Brain microvascular endothelial cell (primary cell): ENCODE measurements at regions not wholly inside any gene's neighbourhood (a gene's known extent, or its start where the extent isn't known, plus 50 kb on each side); places are given as distances from the start of the nearest gene placed in this dataset.

Experiments used
- DNase-seq: peaks from one replicate; pipeline ENCODE4 v3.0.0-alpha.2; 2020
- H3K27ac ChIP-seq: fragments of 250-450 bp; sonication (Bioruptor Pico); 2 replicates; pipeline ENCODE4 v1.5.1; 2020; ENCODE audit warnings: mild to moderate bottlenecking, moderate library complexity
- H3K27me3 ChIP-seq: fragments of 250-450 bp; sonication (Bioruptor Pico); replicated peaks from 2 replicates; pipeline ENCODE4 v1.5.1; 2020; ENCODE audit warnings: mild to moderate bottlenecking
- H3K36me3 ChIP-seq: fragments of 250-450 bp; sonication (Bioruptor Pico); replicated peaks from 2 replicates; pipeline ENCODE4 v1.5.1; 2020; ENCODE audit warnings: mild to moderate bottlenecking
- H3K4me3 ChIP-seq: 2 replicates; pipeline ENCODE4 v1.5.1; 2011; ENCODE audit warnings: low read depth, mild to moderate bottlenecking, control low read depth, low read length, moderate library complexity
- in situ Hi-C: cut with HindIII; loops from 2 replicates; pipeline ENCODE4 v1.10.0; 2017; ENCODE audit warnings: low sequenced_read_pairs, low pct_ligation_motif_present
- TF ChIP-seq, protein P1 (sequence below): IDR thresholded peaks from 2 replicates; pipeline ENCODE4 v1.5.1; 2011; ENCODE audit warnings: low read depth, mild to moderate bottlenecking, moderate library complexity, low read length, control low read depth, inconsistent platforms; ENCODE audit errors: missing control alignments

DNA sequence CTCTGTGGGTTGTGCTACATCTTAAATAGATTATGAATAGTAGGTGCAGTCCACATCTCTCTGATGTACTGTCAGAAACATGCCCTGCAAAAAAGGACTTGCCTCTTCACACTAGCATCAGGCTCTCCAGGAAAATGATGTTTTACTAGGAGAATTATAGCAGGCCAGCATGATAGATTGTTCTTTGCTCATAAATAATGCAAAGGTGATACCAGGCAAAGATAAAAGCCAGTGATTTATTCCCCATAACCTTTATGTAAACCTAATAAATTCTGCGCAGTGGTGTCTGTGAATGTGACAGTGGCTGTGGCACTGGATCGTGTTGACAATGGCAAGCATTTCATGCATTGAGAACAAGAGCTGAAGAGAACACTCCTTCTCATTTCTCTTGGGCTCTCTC is 646.5 kb upstream of the SEL1L start:
- Histone ChIP-seq H3K27ac (no peak overlapping the region), H3K27me3 (no peaks in the 10 kb centered on the region), H3K4me3 (no peak overlapping the region), H3K36me3 (no peaks in the 10 kb centered on the region)
- TF ChIP-seq, protein P1, sequence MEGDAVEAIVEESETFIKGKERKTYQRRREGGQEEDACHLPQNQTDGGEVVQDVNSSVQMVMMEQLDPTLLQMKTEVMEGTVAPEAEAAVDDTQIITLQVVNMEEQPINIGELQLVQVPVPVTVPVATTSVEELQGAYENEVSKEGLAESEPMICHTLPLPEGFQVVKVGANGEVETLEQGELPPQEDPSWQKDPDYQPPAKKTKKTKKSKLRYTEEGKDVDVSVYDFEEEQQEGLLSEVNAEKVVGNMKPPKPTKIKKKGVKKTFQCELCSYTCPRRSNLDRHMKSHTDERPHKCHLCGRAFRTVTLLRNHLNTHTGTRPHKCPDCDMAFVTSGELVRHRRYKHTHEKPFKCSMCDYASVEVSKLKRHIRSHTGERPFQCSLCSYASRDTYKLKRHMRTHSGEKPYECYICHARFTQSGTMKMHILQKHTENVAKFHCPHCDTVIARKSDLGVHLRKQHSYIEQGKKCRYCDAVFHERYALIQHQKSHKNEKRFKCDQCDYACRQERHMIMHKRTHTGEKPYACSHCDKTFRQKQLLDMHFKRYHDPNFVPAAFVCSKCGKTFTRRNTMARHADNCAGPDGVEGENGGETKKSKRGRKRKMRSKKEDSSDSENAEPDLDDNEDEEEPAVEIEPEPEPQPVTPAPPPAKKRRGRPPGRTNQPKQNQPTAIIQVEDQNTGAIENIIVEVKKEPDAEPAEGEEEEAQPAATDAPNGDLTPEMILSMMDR: no peak
- no peak for DNase-seq
- in situ Hi-C loops: no loop called here

DNA sequence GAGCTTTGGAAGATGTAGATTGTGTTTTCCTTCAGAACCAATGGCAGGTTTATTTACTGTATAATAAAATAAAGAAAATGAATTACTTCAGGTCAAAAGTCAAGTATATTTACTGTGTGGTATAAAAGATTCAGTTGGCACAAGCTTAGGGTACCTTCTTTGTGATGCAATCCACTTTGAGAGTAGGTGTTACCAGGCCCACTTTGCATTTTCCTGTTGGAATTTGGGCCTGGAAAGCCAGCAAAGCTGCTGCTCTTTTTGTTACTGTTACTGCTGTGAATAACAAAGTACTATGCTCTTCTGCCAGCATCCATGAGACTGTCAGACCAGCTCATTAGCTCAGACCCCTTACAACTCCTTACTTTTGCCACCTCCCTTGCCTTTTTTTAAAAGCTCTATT is 649.0 kb upstream of the SEL1L start:
- no peaks in the 10 kb centered on the region for H3K27me3 ChIP-seq
- H3K27ac ChIP-seq: no peak overlapping the region
- TF ChIP-seq, protein P1: no peak
- no peak for DNase-seq
- H3K36me3 ChIP-seq: no peaks in the 10 kb centered on the region
- in situ Hi-C loops: no loop called here
- H3K4me3 ChIP-seq: no peak overlapping the region

- H3K27me3 ChIP-seq: no peaks in the 10 kb centered on the region
- no peaks in the 10 kb centered on the region for H3K36me3 ChIP-seq
- TF ChIP-seq, protein P1: no peak
- in situ Hi-C loops: no loop called here
- no peak overlapping the region for H3K4me3 ChIP-seq
- H3K27ac ChIP-seq: no peak overlapping the region
- DNase-seq: no peak
These were observed 657.1 kb upstream of the SEL1L start for GRCh38 chr14:82190742-82191141.

DNA sequence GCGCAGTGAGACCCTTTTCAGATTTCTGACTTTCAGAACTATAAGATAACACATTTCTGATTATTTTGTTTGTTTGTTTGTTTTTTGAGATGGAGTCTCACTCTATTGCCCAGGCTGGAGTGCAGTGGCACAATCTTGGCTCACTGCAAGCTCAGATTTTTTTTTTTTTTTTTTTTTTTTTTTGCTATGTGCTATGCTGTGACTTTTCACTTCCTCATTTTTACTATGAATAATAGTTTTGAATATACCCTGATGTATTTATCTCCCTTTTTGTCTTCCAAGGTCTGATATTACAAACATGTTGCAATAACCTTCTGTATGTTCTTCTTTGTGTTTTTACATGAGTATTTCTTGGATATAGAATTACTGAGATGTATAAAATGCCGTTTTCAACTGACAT is 658.7 kb upstream of the SEL1L start:
- Histone ChIP-seq H3K27me3 (no peaks in the 10 kb centered on the region), H3K36me3 (no peaks in the 10 kb centered on the region), H3K27ac (no peak overlapping the region), H3K4me3 (no peak overlapping the region)
- in situ Hi-C loops: no loop called here
- TF ChIP-seq, protein P1: no peak
- DNase-seq: no peak

DNA sequence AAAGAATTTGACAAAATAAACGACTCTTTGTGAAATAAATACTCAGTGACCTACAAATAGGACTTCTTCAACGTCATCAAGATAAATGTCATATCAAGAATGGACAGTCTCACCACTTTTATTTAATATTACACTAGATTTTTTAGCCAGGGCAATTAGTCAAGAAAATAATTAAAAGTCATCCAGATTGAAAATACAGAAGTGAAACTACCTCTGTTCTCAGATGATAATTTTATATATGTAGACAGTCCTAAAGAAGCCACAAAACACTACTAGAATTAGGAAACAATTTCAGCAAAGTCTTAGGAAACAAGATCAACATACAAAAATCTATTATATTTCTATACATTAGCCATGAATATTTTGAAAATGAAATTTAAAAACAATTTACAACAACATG is 689.6 kb upstream of the SEL1L start:
- in situ Hi-C loops: no loop called here
- Histone ChIP-seq H3K4me3 (no peak overlapping the region), H3K27ac (no peak overlapping the region), H3K27me3 (no peaks in the 10 kb centered on the region), H3K36me3 (no peaks in the 10 kb centered on the region)
- DNase-seq: no peak
- TF ChIP-seq, protein P1: no peak

- in situ Hi-C loops: no loop called here
- Histone ChIP-seq H3K4me3 (no peak overlapping the region), H3K36me3 (no peaks in the 10 kb centered on the region), H3K27ac (no peak overlapping the region), H3K27me3 (no peaks in the 10 kb centered on the region)
- TF ChIP-seq, protein P1: no peak
- no peak for DNase-seq
These were observed 691.0 kb upstream of the SEL1L start for GRCh38 chr14:82224610-82225009.
